Neuronal stem cell (in vitro differentiated cells): ENCODE measurements at regions not wholly inside any gene's neighbourhood (a gene's known extent, or its start where the extent isn't known, plus 50 kb on each side); places are given as distances from the start of the nearest gene placed in this dataset.

ENCODE experiments used
- DNase-seq: peaks from one replicate; pipeline ENCODE4 v3.0.0-alpha.2; 2013; ENCODE audit warnings: low spot score
- H2AFZ ChIP-seq: one replicate; pipeline ENCODE4 v1.6.1; 2013; ENCODE audit warnings: mild to moderate bottlenecking, low read length, inconsistent platforms
- H2AK5ac ChIP-seq: 2 replicates; pipeline ENCODE4 v1.6.1; 2013; ENCODE audit warnings: low read depth, mild to moderate bottlenecking, inconsistent platforms, low read length, moderate library complexity, mixed read lengths
- H2BK120ac ChIP-seq: 2 replicates; pipeline ENCODE4 v1.6.1; 2013; ENCODE audit warnings: low read depth, mild to moderate bottlenecking, inconsistent platforms, low read length, moderate library complexity, mixed read lengths
- H2BK12ac ChIP-seq: one replicate; pipeline ENCODE4 v1.6.1; 2013; ENCODE audit warnings: low read length, inconsistent platforms
- H2BK15ac ChIP-seq: 2 replicates; pipeline ENCODE4 v1.6.1; 2013; ENCODE audit warnings: mild to moderate bottlenecking, low read length, inconsistent platforms, mixed read lengths
- H2BK5ac ChIP-seq: one replicate; pipeline ENCODE4 v1.6.1; 2013; ENCODE audit warnings: inconsistent platforms, mild to moderate bottlenecking, low read length, moderate library complexity
- H3K14ac ChIP-seq: one replicate; pipeline ENCODE4 v1.6.1; 2013; ENCODE audit warnings: low read length, inconsistent platforms
- H3K18ac ChIP-seq: 2 replicates; pipeline ENCODE4 v1.6.1; 2013; ENCODE audit warnings: low read length, inconsistent platforms
- H3K23ac ChIP-seq: 2 replicates; pipeline ENCODE4 v1.6.1; 2013; ENCODE audit warnings: low read depth, mild to moderate bottlenecking, mixed read lengths, low read length, inconsistent platforms; ENCODE audit not compliant: poor library complexity
- H3K27ac ChIP-seq: replicated peaks from 3 replicates; pipeline ENCODE4 v1.5.1; 2013; ENCODE audit warnings: low read length, inconsistent platforms
- H3K27me3 ChIP-seq, 3 experiments: 2 replicates each; pipeline ENCODE4 v1.6.1; 2013; ENCODE audit warnings: low read length in 3 of 3, mild to moderate bottlenecking in 2 of 3, inconsistent platforms in 1 of 3, low read depth in 1 of 3, mixed read lengths in 1 of 3, moderate library complexity in 1 of 3; ENCODE audit not compliant: control insufficient read depth in 3 of 3, insufficient read depth in 3 of 3
- H3K36me3 ChIP-seq, 2 donors: replicated peaks in 1 of 2; 2 replicates each; pipeline ENCODE4 v1.6.1; 2013; ENCODE audit warnings: low read length in 2 of 2; ENCODE audit not compliant: control insufficient read depth in 2 of 2, insufficient read depth in 2 of 2
- H3K4ac ChIP-seq: 2 replicates; pipeline ENCODE4 v1.6.1; 2013; ENCODE audit warnings: inconsistent platforms, mild to moderate bottlenecking, low read length, moderate library complexity
- H3K4me1 ChIP-seq, 2 donors: 1 replicate in 1 of 2; 2 replicates in 1 of 2; pipeline ENCODE4 v1.6.1; 2013; ENCODE audit warnings: low read length in 2 of 2, low read depth in 1 of 2; ENCODE audit not compliant: control insufficient read depth in 2 of 2, insufficient read depth in 1 of 2
- H3K4me2 ChIP-seq: one replicate; pipeline ENCODE4 v1.6.1; 2013; ENCODE audit warnings: mild to moderate bottlenecking, low read length, inconsistent platforms; ENCODE audit not compliant: insufficient read depth, poor library complexity, severe bottlenecking
- H3K4me3 ChIP-seq, 2 donors: 2 replicates each; pipeline ENCODE4 v1.5.1; 2013; ENCODE audit warnings: low read length in 2 of 2, mild to moderate bottlenecking in 2 of 2, inconsistent platforms in 1 of 2, moderate library complexity in 1 of 2
- H3K79me1 ChIP-seq: one replicate; pipeline ENCODE4 v1.6.1; 2013; ENCODE audit warnings: low read depth, mild to moderate bottlenecking, inconsistent platforms, low read length, moderate library complexity
- H3K9ac ChIP-seq: one replicate; pipeline ENCODE4 v1.6.1; 2013; ENCODE audit warnings: mild to moderate bottlenecking, low read depth, low read length, inconsistent platforms; ENCODE audit not compliant: poor library complexity
- H3K9me3 ChIP-seq, 2 donors: replicated peaks in 1 of 2; 2 replicates each; pipeline versions ENCODE3 to v1.6.1; 2013; ENCODE audit warnings: low read length in 2 of 2, mild to moderate bottlenecking in 2 of 2, inconsistent platforms in 1 of 2, low read depth in 1 of 2, mixed read lengths in 1 of 2, moderate library complexity in 1 of 2; ENCODE audit not compliant: control insufficient read depth in 2 of 2, insufficient read depth in 1 of 2
- H4K8ac ChIP-seq: one replicate; pipeline ENCODE4 v1.6.1; 2013; ENCODE audit warnings: low read depth, mild to moderate bottlenecking, inconsistent platforms, low read length, moderate library complexity
- H4K91ac ChIP-seq: one replicate; pipeline ENCODE4 v1.6.1; 2013; ENCODE audit warnings: low read length, low read depth, mild to moderate bottlenecking, inconsistent platforms; ENCODE audit not compliant: poor library complexity
- WGBS, 2 donors: extraction: QIAGEN DNeasy Blood & Tissue Kit; methylation state at CpG; one replicate each; pipeline ENCODE4 v1.1.7; 2013; ENCODE audit warnings: missing lambda C conversion rate in 2 of 2, mixed read lengths in 1 of 2; ENCODE audit not compliant: insufficient read length in 2 of 2, insufficient replicate concordance in 1 of 2; ENCODE audit errors: extremely low coverage in 2 of 2; 5-methylcytosine and 5-hydroxymethylcytosine counted together

DNA sequence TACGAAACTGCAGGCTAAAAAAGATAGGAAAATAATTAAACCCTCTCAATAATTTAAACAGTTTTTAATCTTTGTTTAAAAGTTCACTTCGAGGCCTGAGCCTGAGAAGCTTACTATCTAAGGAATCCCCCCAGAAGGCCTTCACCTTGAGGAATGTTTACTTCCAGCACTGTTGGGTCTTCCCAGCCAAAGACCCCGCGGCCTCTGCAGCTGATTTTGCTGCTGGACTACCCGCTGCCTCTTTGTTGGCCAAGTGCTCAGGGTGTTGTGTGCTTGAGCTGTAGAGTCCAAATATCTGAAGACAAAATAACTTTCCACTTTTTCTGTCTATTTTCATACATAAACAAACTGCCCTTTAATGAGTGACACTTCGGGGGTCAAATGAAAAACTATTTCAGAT is 292.7 kb downstream of the GLRX3 start:
- no peak overlapping the region for H3K4me2 ChIP-seq
- H2BK12ac ChIP-seq, result no peak overlapping the region
- no peak overlapping the region for H3K9ac ChIP-seq
- no peak overlapping the region for H2BK5ac ChIP-seq
- no peak overlapping the region for H2AK5ac ChIP-seq
- no peaks in the 10 kb centered on the region for H3K4me1 ChIP-seq
- H3K14ac ChIP-seq, result no peak overlapping the region
- WGBS, 2 donors, result no CpG with 5 or more reads among the region's 6 CpGs
- H3K18ac ChIP-seq, result no peak overlapping the region
- H4K8ac ChIP-seq, result no peak overlapping the region
- no peak overlapping the region for H4K91ac ChIP-seq
- H2AFZ ChIP-seq, result no peak overlapping the region
- no peak overlapping the region for H3K23ac ChIP-seq
- no peak overlapping the region for H2BK120ac ChIP-seq
- no peaks in the 10 kb centered on the region for H3K9me3 ChIP-seq
- DNase-seq, result no peak
- no peak overlapping the region for H3K27ac ChIP-seq
- H2BK15ac ChIP-seq, result no peak overlapping the region
- H3K4me3 ChIP-seq, result no peak overlapping the region
- H3K79me1 ChIP-seq, result no peaks in the 10 kb centered on the region
- H3K4ac ChIP-seq, result no peak overlapping the region
- H3K36me3 ChIP-seq, result no peaks in the 10 kb centered on the region
- H3K27me3 ChIP-seq, result no peaks in the 10 kb centered on the region

DNA sequence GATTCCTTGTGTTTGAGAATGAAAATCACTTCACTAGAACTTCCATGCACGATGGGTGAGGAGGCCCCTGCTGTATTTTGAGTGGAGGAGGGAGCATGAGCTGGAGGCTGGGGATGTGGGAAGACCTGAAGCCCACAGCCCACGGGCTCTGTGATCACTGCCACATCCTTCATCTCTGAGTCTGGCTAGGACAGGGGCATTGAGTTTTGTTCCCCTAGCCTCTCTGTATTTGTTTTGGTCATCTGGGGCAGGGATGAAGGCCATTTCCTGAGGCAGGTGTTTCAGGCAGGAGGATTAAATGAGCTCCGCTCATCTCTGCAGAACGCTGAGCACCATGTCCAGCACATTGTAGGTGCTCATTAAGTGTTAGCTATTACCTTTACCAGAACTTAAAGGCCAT is 293.6 kb downstream of the GLRX3 start:
- no peak overlapping the region for H3K4me3 ChIP-seq
- H2AK5ac ChIP-seq, result no peak overlapping the region
- H3K9me3 ChIP-seq, result no peaks in the 10 kb centered on the region
- no peak overlapping the region for H4K91ac ChIP-seq
- H3K79me1 ChIP-seq, result no peaks in the 10 kb centered on the region
- WGBS, 2 donors, result no CpG with 5 or more reads among the region's 4 CpGs
- no peak overlapping the region for H3K4me2 ChIP-seq
- H3K27me3 ChIP-seq, result no peaks in the 10 kb centered on the region
- H3K9ac ChIP-seq, result no peak overlapping the region
- no peak overlapping the region for H3K18ac ChIP-seq
- H3K4ac ChIP-seq, result no peak overlapping the region
- DNase-seq, result no peak
- H3K23ac ChIP-seq, result no peak overlapping the region
- no peak overlapping the region for H4K8ac ChIP-seq
- H2BK5ac ChIP-seq, result no peak overlapping the region
- H3K14ac ChIP-seq, result no peak overlapping the region
- no peak overlapping the region for H2BK12ac ChIP-seq
- no peak overlapping the region for H3K27ac ChIP-seq
- no peaks in the 10 kb centered on the region for H3K4me1 ChIP-seq
- no peak overlapping the region for H2BK120ac ChIP-seq
- no peaks in the 10 kb centered on the region for H3K36me3 ChIP-seq
- no peak overlapping the region for H2BK15ac ChIP-seq
- H2AFZ ChIP-seq, result no peak overlapping the region

DNA sequence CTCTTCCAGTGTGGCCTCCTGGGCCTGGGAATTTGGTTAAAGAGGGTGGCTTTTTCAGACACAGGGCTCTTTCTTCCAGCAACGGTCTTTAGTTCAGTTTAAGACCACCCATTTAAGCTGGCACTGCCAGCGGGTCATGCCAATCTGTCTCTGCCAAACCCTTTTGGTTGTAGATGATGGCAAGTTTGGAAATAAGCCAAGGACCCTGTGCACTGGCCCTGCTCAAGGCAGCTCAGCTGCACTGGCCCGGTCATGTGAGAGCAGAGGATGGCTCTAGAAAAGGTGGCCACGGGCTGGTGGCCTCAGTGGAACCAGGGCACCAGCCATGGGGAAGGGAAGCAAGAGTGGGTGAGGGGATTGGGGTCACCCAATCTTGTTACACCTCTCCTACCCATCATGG is 294.1 kb downstream of the GLRX3 start:
- no peak overlapping the region for H4K91ac ChIP-seq
- no peaks in the 10 kb centered on the region for H3K36me3 ChIP-seq
- H3K9me3 ChIP-seq, result no peaks in the 10 kb centered on the region
- H3K9ac ChIP-seq, result no peak overlapping the region
- no peak overlapping the region for H3K23ac ChIP-seq
- DNase-seq, result no peak
- H2BK5ac ChIP-seq, result no peak overlapping the region
- no peak overlapping the region for H3K14ac ChIP-seq
- no peaks in the 10 kb centered on the region for H3K27me3 ChIP-seq
- no peak overlapping the region for H2BK15ac ChIP-seq
- H2AFZ ChIP-seq, result no peak overlapping the region
- no peak overlapping the region for H3K18ac ChIP-seq
- H2BK120ac ChIP-seq, result no peak overlapping the region
- H3K4ac ChIP-seq, result no peak overlapping the region
- H3K4me1 ChIP-seq, result no peaks in the 10 kb centered on the region
- H3K4me2 ChIP-seq, result no peak overlapping the region
- H3K4me3 ChIP-seq, result no peak overlapping the region
- no peak overlapping the region for H3K27ac ChIP-seq
- H4K8ac ChIP-seq, result no peak overlapping the region
- no peaks in the 10 kb centered on the region for H3K79me1 ChIP-seq
- no peak overlapping the region for H2AK5ac ChIP-seq
- no CpG with 5 or more reads among the region's 4 CpGs for WGBS, 2 donors
- H2BK12ac ChIP-seq, result no peak overlapping the region

DNA sequence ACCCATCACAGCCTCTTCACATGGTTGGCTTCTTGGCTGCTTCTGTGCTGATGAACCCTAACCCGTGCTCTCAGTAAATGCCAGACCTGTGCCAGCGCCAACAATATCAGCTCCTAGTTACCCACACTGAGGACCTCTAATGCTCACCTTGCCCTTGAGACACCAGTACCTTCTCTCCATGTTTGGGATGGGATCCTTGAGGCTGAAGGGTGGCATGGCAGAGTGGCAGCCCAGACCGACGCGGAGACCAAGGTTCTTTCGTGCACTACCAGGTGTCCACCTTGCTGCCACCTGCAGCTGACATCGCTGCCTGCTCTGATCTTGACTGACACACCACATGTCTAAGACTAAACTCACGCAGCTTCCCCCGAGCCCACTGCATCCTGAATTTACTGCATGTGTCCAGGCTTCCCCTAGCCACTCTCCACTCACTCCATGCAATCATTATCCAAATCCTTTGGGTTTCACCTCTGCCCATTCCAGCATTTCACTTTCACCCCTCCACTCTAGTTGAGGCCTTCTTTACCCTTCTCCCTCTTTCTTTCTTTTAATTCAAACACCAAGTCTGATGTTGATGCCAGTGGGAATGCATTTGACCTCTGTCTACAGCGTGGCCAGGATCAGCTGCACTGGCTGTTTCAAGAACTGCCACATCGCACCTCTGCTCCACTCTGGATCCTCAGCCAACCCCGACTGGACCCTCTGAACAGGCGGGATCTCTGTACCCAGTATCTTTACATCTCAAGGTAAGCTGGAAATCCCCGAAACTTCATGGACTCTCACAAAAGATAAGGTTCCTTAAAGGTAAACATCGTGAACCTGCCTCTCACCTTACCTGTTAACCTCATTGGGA is 294.9 kb downstream of the GLRX3 start:
- Histone ChIP-seq H3K27ac (no peak overlapping the region), H3K79me1 (no peaks in the 10 kb centered on the region), H3K4me2 (no peak overlapping the region), H3K9me3 (no peaks in the 10 kb centered on the region), H3K27me3 (no peaks in the 10 kb centered on the region), H3K9ac (no peak overlapping the region), H2BK12ac (no peak overlapping the region), H2BK120ac (no peak overlapping the region), H3K4me1 (no peaks in the 10 kb centered on the region), H3K4me3 (no peak overlapping the region), H2BK15ac (no peak overlapping the region), H3K18ac (no peak overlapping the region), H2AFZ (no peak overlapping the region), H3K14ac (no peak overlapping the region), H3K4ac (no peak overlapping the region), H2AK5ac (no peak overlapping the region), H3K23ac (no peak overlapping the region), H4K91ac (no peak overlapping the region), H4K8ac (no peak overlapping the region), H2BK5ac (no peak overlapping the region), H3K36me3 (no peaks in the 10 kb centered on the region)
- DNase-seq, result no peak
- WGBS, 2 donors, result no CpG with 5 or more reads among the region's 15 CpGs
